Activated CD8-positive, alpha-beta T cell treated with anti-CD3 and anti-CD28 coated beads, Interleukin-2, amount 10 ng/mL, durations not matched to agents 7 days and 5 days (primary cell): ENCODE measurements at regions not wholly inside any gene's neighbourhood (a gene's known extent, or its start where the extent isn't known, plus 50 kb on each side); places are given as distances from the start of the nearest gene placed in this dataset.
"Not testable (repeated sequence)": the region's sequence is repeated elsewhere in the genome, so short reads cannot be mapped to it uniquely, and the experiment has no call there.

Source experiments
- ATAC-seq: fragments of 150-1000 bp; cut with Tn5 transposase; one replicate; pipeline ENCODE4 v1.10.0; 2021; ENCODE audit warnings: moderate library complexity
- CTCF ChIA-PET: fragments of 350-600 bp; sonication (Branson Sonifier 250); formaldehyde crosslinking; loops from one replicate; lab custom pipeline; 2021; ENCODE audit warnings: antibody characterized with exemption; lab: Charles Lee
- POLR2A ChIA-PET: fragments of 350-600 bp; sonication (Branson Sonifier 250); formaldehyde crosslinking; loops from one replicate; lab custom pipeline; 2021; ENCODE audit warnings: antibody characterized with exemption; lab: Charles Lee
- DNase-seq: peaks from one replicate; pipeline ENCODE4 v3.0.0-alpha.2; 2020
- H3K27ac Mint-ChIP-seq: one replicate; pipeline ENCODE4 v1.8.0; 2021; ENCODE audit warnings: mild to moderate bottlenecking, mixed read lengths
- H3K27me3 Mint-ChIP-seq: one replicate; pipeline ENCODE4 v1.8.0; 2021; ENCODE audit warnings: low read depth, mixed read lengths
- H3K36me3 Mint-ChIP-seq: one replicate; pipeline ENCODE4 v1.8.0; 2021; ENCODE audit warnings: low read depth, mixed read lengths
- H3K4me1 Mint-ChIP-seq: one replicate; pipeline ENCODE4 v1.8.0; 2021; ENCODE audit warnings: low read depth, mixed read lengths
- H3K4me3 Mint-ChIP-seq: one replicate; pipeline ENCODE4 v1.8.0; 2021; ENCODE audit warnings: mild to moderate bottlenecking, mixed read lengths
- H3K9me3 Mint-ChIP-seq: one replicate; pipeline ENCODE4 v1.8.0; 2022; ENCODE audit warnings: mixed read lengths; ENCODE audit not compliant: insufficient read depth

- H3K4me3 Mint-ChIP-seq: no peak overlapping the region
- no peaks in the 10 kb centered on the region for H3K36me3 Mint-ChIP-seq
- ChIA-PET POLR2A (no interaction called here), CTCF (no interaction called here)
- H3K9me3 Mint-ChIP-seq: peaks cover 8% of the 10 kb centered on the region
- no peaks in the 10 kb centered on the region for H3K4me1 Mint-ChIP-seq
- no peak overlapping the region for H3K27ac Mint-ChIP-seq
- no peaks in the 10 kb centered on the region for H3K27me3 Mint-ChIP-seq
- no peak for DNase-seq
- ATAC-seq: no peak
Measured at GRCh38 chr13:61891401-61891800, 475.8 kb upstream of the PCDH20 start.

DNA sequence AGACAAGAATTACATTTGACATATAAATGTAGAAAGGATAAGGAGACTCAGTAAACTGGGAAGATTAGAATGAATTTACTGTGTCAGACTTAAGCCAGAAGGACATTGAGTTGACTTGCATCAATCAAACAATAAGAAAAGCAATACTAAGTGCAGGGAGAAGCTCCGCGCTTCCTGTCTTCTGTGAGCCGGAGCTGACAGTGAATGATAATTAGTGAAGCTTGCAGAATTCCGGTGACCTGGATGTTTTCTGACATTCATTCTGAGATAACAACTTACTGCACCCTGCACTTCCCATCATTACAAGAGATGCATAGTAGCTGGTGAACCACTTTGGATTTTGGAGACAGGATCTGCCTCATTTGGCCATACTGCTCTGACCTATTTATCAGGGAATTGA is 469.2 kb upstream of the PCDH20 start:
- no peak overlapping the region for H3K4me3 Mint-ChIP-seq
- H3K36me3 Mint-ChIP-seq: no peaks in the 10 kb centered on the region
- ChIA-PET CTCF (no interaction called here), POLR2A (no interaction called here)
- peaks cover 4% of the 10 kb centered on the region for H3K9me3 Mint-ChIP-seq
- H3K27me3 Mint-ChIP-seq: no peaks in the 10 kb centered on the region
- ATAC-seq (no peak), DNase-seq (no peak)
- H3K4me1 Mint-ChIP-seq: no peaks in the 10 kb centered on the region
- H3K27ac Mint-ChIP-seq: no peak overlapping the region

- ATAC-seq (no peak), DNase-seq (no peak)
- H3K9me3 Mint-ChIP-seq: peaks cover 13% of the 10 kb centered on the region
- no peak overlapping the region for H3K27ac Mint-ChIP-seq
- no peaks in the 10 kb centered on the region for H3K36me3 Mint-ChIP-seq
- POLR2A ChIA-PET: no interaction called here
- H3K27me3 Mint-ChIP-seq: no peaks in the 10 kb centered on the region
- H3K4me1 Mint-ChIP-seq: no peaks in the 10 kb centered on the region
- CTCF ChIA-PET: interaction anchor here (1.3 kb wide), 1 partner anchor 14 kb away, joined by 3 read pairs; no protein-coding TSS in a partner anchor
- no peak overlapping the region for H3K4me3 Mint-ChIP-seq
Measured at GRCh38 chr13:61880578-61881283, 465.1 kb upstream of the PCDH20 start.

GRCh38 chr13:61878565-61878964 is 462.9 kb upstream of the PCDH20 start:
- H3K4me3 Mint-ChIP-seq, H3K27ac Mint-ChIP-seq, POLR2A ChIA-PET, ATAC-seq, DNase-seq, CTCF ChIA-PET, H3K36me3 Mint-ChIP-seq, H3K4me1 Mint-ChIP-seq, H3K27me3 Mint-ChIP-seq: not testable (repeated sequence)
- peaks cover 23% of the 10 kb centered on the region for H3K9me3 Mint-ChIP-seq

GRCh38 chr13:61874970-61875579 is 459.4 kb upstream of the PCDH20 start:
- ChIA-PET POLR2A (no interaction called here), CTCF (no interaction called here)
- Mint-ChIP-seq H3K9me3 (peaks cover 22% of the 10 kb centered on the region), H3K4me1 (no peaks in the 10 kb centered on the region), H3K36me3 (no peaks in the 10 kb centered on the region), H3K27ac (no peak overlapping the region), H3K4me3 (no peak overlapping the region), H3K27me3 (no peaks in the 10 kb centered on the region)
- ATAC-seq: no peak
- DNase-seq: no peak

- Mint-ChIP-seq H3K4me1 (no peaks in the 10 kb centered on the region), H3K27ac (no peak overlapping the region), H3K9me3 (peaks cover 26% of the 10 kb centered on the region), H3K27me3 (no peaks in the 10 kb centered on the region), H3K4me3 (no peak overlapping the region), H3K36me3 (no peaks in the 10 kb centered on the region)
- ChIA-PET POLR2A (interaction anchor here (0.6 kb wide), 1 partner anchor 256 kb away, joined by 3 read pairs; no protein-coding TSS in a partner anchor), CTCF (no interaction called here)
- ATAC-seq (no peak), DNase-seq (no peak)
Measured at GRCh38 chr13:61873717-61874116, 458.1 kb upstream of the PCDH20 start.

DNA sequence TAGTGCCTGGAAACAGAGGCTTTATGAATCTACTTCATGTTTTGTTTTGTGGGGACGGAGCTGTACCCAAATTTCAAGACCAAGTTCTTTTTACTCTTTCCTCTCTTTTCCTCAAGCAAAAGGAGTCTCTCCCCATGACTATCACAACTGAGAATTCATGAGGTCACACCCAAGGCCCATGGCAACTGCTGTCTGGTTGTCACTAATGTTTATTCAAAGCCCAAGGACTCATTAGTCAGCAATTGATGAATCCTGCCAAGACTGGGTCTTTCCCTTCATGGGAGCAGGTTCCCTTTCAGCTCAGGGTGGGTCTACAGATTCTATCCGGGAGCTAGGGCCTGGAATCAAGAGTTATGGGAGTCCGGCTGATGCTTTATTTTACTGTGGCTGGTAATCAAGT is 441.5 kb upstream of the PCDH20 start:
- Mint-ChIP-seq H3K4me1 (no peaks in the 10 kb centered on the region), H3K9me3 (peaks cover 25% of the 10 kb centered on the region), H3K36me3 (no peaks in the 10 kb centered on the region), H3K4me3 (no peak overlapping the region), H3K27ac (no peak overlapping the region), H3K27me3 (no peaks in the 10 kb centered on the region)
- ATAC-seq: no peak
- no peak for DNase-seq
- ChIA-PET CTCF (no interaction called here), POLR2A (no interaction called here)

DNA sequence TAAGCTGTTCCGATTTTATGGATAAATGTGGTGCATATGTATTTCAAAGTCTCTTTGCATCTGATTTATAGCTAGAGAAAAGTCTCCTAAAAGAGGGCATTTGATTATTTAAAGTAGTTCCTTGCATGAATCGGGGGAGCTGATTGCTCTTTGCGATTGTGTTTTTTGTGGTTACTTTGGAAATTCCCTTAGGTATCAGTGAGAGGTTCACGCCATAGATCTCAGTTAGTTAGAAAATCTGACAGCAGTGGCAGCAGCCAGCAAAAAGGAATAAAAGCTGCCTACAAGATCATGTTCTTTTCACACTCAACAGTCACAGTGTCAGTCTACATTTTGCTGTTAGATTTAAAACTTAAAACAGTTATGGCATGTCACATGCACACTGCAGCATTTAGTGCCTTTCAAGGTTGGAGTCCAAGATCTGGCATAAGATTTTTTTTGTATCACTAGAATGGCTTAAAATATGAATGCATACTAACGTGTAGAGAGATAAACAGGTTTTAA is 436.5 kb upstream of the PCDH20 start:
- no peaks in the 10 kb centered on the region for H3K36me3 Mint-ChIP-seq
- ATAC-seq: no peak
- H3K27ac Mint-ChIP-seq: no peak overlapping the region

DNA sequence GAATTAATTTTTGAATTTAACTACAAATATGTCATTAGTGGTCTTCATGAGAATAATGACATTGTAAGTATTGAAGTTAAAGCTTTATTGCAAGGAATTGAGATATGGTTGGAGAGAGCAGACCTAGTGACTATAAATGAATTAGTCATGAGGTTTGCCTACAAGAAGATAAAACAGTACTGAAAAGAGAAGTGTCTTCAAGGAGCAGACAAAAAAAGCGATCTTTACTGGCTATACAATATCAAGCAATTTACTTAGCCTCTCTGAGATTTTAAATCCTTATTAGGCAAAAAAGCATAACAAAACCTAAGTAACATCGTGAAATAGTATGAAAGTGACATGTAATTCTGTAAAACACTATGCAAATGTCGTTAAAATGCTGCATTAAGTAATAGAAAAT is 435.1 kb upstream of the PCDH20 start:
- peaks cover 14% of the 10 kb centered on the region for H3K9me3 Mint-ChIP-seq
- H3K4me3 Mint-ChIP-seq: no peak overlapping the region
- H3K27ac Mint-ChIP-seq: no peak overlapping the region
- H3K27me3 Mint-ChIP-seq: no peaks in the 10 kb centered on the region
- H3K36me3 Mint-ChIP-seq: no peaks in the 10 kb centered on the region
- ATAC-seq (no peak), DNase-seq (no peak)
- ChIA-PET CTCF (no interaction called here), POLR2A (no interaction called here)
- no peaks in the 10 kb centered on the region for H3K4me1 Mint-ChIP-seq

More for the DNA sequence above, 436.5 kb upstream of the PCDH20 start:
- Mint-ChIP-seq H3K4me3 (no peak overlapping the region), H3K4me1 (no peaks in the 10 kb centered on the region), H3K27me3 (no peaks in the 10 kb centered on the region), H3K9me3 (peaks cover 18% of the 10 kb centered on the region)
- CTCF ChIA-PET: no interaction called here
- POLR2A ChIA-PET: no interaction called here
- no peak for DNase-seq

- Mint-ChIP-seq H3K36me3 (no peaks in the 10 kb centered on the region), H3K4me1 (no peaks in the 10 kb centered on the region), H3K27me3 (no peaks in the 10 kb centered on the region), H3K9me3 (peaks cover 20% of the 10 kb centered on the region), H3K4me3 (no peak overlapping the region), H3K27ac (no peak overlapping the region)
- CTCF ChIA-PET: no interaction called here
- DNase-seq (no peak), ATAC-seq (no peak)
- POLR2A ChIA-PET: no interaction called here
Measured at GRCh38 chr13:61838568-61838967, 422.9 kb upstream of the PCDH20 start.

DNA sequence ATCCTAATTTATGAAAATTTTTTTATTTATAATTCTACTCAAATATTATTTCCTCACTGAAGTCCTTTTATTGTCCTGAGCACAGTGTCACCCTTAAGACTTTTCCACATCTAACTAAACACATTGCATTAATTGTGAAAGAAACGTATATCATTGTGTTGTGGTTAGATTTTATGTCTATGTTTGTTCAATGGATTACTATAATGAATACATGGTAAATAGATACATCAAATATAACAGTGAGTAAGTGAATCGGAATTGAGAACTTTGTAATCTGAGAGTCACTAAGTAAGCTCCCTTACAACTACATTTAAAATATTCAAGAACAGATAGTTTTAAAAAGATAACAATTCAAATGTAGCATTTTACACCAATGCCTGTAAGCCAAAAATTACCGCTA is 417.6 kb upstream of the PCDH20 start:
- ChIA-PET CTCF (no interaction called here), POLR2A (no interaction called here)
- Mint-ChIP-seq H3K4me3 (no peak overlapping the region), H3K36me3 (no peaks in the 10 kb centered on the region), H3K27me3 (no peaks in the 10 kb centered on the region), H3K4me1 (no peaks in the 10 kb centered on the region), H3K27ac (no peak overlapping the region), H3K9me3 (peaks cover 21% of the 10 kb centered on the region)
- DNase-seq (no peak), ATAC-seq (no peak)

DNA sequence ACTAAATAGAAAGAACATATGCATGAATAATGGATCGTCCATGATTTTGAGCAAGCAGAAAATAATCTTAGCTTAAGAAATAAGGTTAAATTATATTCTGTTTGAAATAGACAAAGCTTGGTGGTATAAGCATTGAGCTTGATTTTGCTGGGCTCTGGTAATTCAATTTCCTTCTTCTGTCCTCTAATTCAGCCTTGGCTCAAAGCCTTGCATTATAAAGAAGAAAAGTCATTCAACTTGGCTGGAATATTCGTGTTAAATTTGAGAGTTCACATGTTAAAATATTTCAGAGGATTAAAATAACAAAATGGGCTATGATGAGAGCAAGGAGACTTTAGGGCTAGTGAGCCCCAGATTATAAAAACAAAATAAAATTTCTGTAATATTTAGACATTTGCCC is 415.4 kb upstream of the PCDH20 start:
- Mint-ChIP-seq H3K36me3 (no peaks in the 10 kb centered on the region), H3K9me3 (peaks cover 19% of the 10 kb centered on the region), H3K27me3 (no peaks in the 10 kb centered on the region), H3K27ac (no peak overlapping the region), H3K4me1 (no peaks in the 10 kb centered on the region), H3K4me3 (no peak overlapping the region)
- ATAC-seq (no peak), DNase-seq (no peak)
- POLR2A ChIA-PET: no interaction called here
- CTCF ChIA-PET: no interaction called here
